Smooth muscle cell (in vitro differentiated cells): ENCODE measurements at regions not wholly inside any gene's neighbourhood (a gene's known extent, or its start where the extent isn't known, plus 50 kb on each side); places are given as distances from the start of the nearest gene placed in this dataset.

Experiments
- DNase-seq: peaks from one replicate; lab custom pipeline; 2025; ENCODE audit not compliant: unreplicated experiment; lab: John Stamatoyannopoulos, UW
- H2AFZ ChIP-seq: fragments of 200-600 bp; sonication (generic); 2 replicates; pipeline ENCODE4 v1.6.0; 2016; ENCODE audit warnings: antibody characterized with exemption, low read depth, mild to moderate bottlenecking
- H3F3A ChIP-seq: fragments of 200-600 bp; sonication (generic); 2 replicates; pipeline ENCODE4 v1.6.0; 2017; ENCODE audit warnings: antibody characterized with exemption, low read depth
- H3K27ac ChIP-seq: fragments of 200-600 bp; sonication (generic); 2 replicates; pipeline ENCODE4 v1.5.1; 2016; ENCODE audit warnings: low read depth, mild to moderate bottlenecking
- H3K27me3 ChIP-seq: fragments of 200-600 bp; sonication (generic); 2 replicates; pipeline ENCODE4 v1.6.1; 2016; ENCODE audit warnings: low read depth, mild to moderate bottlenecking
- H3K36me3 ChIP-seq: fragments of 200-600 bp; sonication (generic); 2 replicates; pipeline ENCODE4 v1.5.1; 2016; ENCODE audit warnings: low read depth
- H3K4me1 ChIP-seq: fragments of 200-600 bp; sonication (generic); 2 replicates; pipeline ENCODE4 v1.5.1; 2016; ENCODE audit warnings: low read depth
- H3K4me2 ChIP-seq: fragments of 200-600 bp; sonication (generic); 2 replicates; pipeline ENCODE4 v1.6.0; 2016; ENCODE audit warnings: mild to moderate bottlenecking
- H3K4me3 ChIP-seq: fragments of 200-600 bp; sonication (generic); 2 replicates; pipeline ENCODE4 v1.5.1; 2016; ENCODE audit warnings: mild to moderate bottlenecking
- H3K79me2 ChIP-seq: fragments of 200-600 bp; sonication (generic); 2 replicates; pipeline ENCODE4 v1.6.0; 2016; ENCODE audit warnings: low read depth, mild to moderate bottlenecking
- H3K9ac ChIP-seq: fragments of 200-600 bp; sonication (generic); 2 replicates; pipeline ENCODE4 v1.6.0; 2016; ENCODE audit warnings: low read depth
- H3K9me3 ChIP-seq: fragments of 200-600 bp; sonication (generic); replicated peaks from 2 replicates; pipeline ENCODE4 v1.5.1; 2016; ENCODE audit warnings: low read depth
- H4K20me1 ChIP-seq: fragments of 200-600 bp; sonication (generic); 2 replicates; pipeline ENCODE4 v1.6.0; 2016; ENCODE audit warnings: low read depth
- WGBS: methylation state at CpG from one replicate; pipeline ENCODE4 v1.1.7; 2016; ENCODE audit warnings: low lambda C conversion rate; 5-methylcytosine and 5-hydroxymethylcytosine counted together
- TF ChIP-seq, protein P1 (sequence below): fragments of 200-600 bp; sonication (generic); IDR thresholded peaks from 2 replicates; pipeline ENCODE4 v1.5.1; 2017; ENCODE audit warnings: borderline replicate concordance, mild to moderate bottlenecking, antibody characterized with exemption; ENCODE audit not compliant: insufficient read depth, poor library complexity, severe bottlenecking

DNA sequence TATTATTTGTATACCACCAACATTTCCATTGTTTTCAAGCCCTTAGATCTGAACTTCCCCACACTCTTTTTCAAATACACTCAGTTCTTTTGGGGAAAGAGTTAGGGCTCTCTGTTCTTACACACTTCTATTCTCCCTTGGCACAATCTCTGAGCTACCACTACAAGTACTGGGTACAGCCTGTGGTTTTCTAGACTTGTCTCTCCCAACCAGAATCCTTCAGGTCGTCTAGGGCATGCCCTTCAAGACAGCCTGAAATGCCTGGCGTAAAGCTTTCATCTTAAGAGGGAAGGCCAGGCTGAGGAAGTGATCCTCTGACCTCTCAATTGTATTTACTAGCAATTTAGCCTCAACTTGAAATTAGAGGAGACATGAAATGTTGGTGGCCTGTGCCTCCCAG lies 1442.0 kb downstream of the AACS start:
- H3K9me3 ChIP-seq = no peaks in the 10 kb centered on the region
- H3K27ac ChIP-seq = no peak overlapping the region
- no peak overlapping the region for H3K4me3 ChIP-seq
- H3F3A ChIP-seq = no peaks in the 10 kb centered on the region
- H3K36me3 ChIP-seq = no peaks in the 10 kb centered on the region
- no peaks in the 10 kb centered on the region for H3K27me3 ChIP-seq
- no peaks in the 10 kb centered on the region for H4K20me1 ChIP-seq
- TF ChIP-seq, protein P1, sequence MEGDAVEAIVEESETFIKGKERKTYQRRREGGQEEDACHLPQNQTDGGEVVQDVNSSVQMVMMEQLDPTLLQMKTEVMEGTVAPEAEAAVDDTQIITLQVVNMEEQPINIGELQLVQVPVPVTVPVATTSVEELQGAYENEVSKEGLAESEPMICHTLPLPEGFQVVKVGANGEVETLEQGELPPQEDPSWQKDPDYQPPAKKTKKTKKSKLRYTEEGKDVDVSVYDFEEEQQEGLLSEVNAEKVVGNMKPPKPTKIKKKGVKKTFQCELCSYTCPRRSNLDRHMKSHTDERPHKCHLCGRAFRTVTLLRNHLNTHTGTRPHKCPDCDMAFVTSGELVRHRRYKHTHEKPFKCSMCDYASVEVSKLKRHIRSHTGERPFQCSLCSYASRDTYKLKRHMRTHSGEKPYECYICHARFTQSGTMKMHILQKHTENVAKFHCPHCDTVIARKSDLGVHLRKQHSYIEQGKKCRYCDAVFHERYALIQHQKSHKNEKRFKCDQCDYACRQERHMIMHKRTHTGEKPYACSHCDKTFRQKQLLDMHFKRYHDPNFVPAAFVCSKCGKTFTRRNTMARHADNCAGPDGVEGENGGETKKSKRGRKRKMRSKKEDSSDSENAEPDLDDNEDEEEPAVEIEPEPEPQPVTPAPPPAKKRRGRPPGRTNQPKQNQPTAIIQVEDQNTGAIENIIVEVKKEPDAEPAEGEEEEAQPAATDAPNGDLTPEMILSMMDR = no peak
- no peak overlapping the region for H3K4me2 ChIP-seq
- no peak overlapping the region for H2AFZ ChIP-seq
- 75% methylated on average over 2 of the region's 2 CpGs for WGBS
- no peak overlapping the region for H3K9ac ChIP-seq
- H3K4me1 ChIP-seq = no peaks in the 10 kb centered on the region
- H3K79me2 ChIP-seq = no peaks in the 10 kb centered on the region
- no peak for DNase-seq

DNA sequence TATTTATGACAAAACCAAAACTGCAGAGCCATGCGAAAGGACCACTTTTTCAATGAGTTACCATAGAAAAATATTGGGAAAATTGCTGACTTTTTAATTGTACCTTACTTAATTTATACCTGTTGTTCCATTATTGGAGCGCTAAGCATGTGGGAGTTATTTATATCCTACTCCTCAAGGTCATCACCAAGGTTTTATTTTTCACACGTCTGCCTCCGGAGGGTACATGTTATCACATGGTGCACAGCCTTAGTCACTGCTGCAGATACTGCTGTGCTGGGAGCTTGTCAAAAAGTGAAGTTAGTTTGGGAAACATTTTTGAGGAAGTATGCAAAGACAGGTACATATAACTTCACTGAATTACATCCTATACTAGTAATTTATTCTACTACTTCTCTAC lies 1444.3 kb downstream of the AACS start:
- Histone ChIP-seq H3K27me3 (no peaks in the 10 kb centered on the region), H3K79me2 (no peaks in the 10 kb centered on the region), H3K4me3 (no peak overlapping the region), H2AFZ (no peak overlapping the region), H3F3A (no peaks in the 10 kb centered on the region), H3K4me2 (no peak overlapping the region), H4K20me1 (no peaks in the 10 kb centered on the region), H3K4me1 (no peaks in the 10 kb centered on the region), H3K27ac (no peak overlapping the region), H3K9ac (no peak overlapping the region), H3K9me3 (no peaks in the 10 kb centered on the region), H3K36me3 (no peaks in the 10 kb centered on the region)
- TF ChIP-seq, protein P1 = no peak
- DNase-seq = no peak
- 67% methylated on average over 4 of the region's 4 CpGs for WGBS

DNA sequence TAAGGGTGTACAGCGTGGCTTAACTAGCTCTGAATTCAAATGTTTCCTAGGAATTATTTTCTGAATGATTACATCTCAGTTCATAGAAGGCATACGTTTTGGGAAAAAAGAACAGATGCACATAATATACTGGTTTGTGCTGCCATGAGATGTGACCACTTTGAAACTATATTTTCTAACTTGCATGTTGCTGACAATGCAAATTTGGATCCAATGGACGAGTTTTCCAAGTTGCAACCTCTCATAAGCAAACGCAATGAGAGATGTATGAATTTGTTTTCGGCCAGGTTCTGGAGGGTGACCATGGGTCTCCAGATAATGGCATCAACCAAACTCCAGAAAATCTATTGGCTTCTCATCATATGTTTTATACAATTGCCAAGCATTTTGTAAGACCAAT lies 1445.4 kb downstream of the AACS start:
- 90% methylated on average over 5 of the region's 5 CpGs for WGBS
- no peak overlapping the region for H2AFZ ChIP-seq

More for the DNA sequence above, 1445.4 kb downstream of the AACS start:
- Histone ChIP-seq H3K79me2 (no peaks in the 10 kb centered on the region), H3K9me3 (no peaks in the 10 kb centered on the region), H3K4me2 (no peak overlapping the region), H3F3A (no peaks in the 10 kb centered on the region), H4K20me1 (no peaks in the 10 kb centered on the region), H3K4me1 (no peaks in the 10 kb centered on the region), H3K27me3 (no peaks in the 10 kb centered on the region), H3K9ac (no peak overlapping the region), H3K27ac (no peak overlapping the region), H3K36me3 (no peaks in the 10 kb centered on the region), H3K4me3 (no peak overlapping the region)
- DNase-seq = no peak
- TF ChIP-seq, protein P1 = no peak
